ENCODE measurements at regions not wholly inside any gene's neighbourhood (a gene's known extent, or its start where the extent isn't known, plus 50 kb on each side); places are given as distances from the start of the nearest gene placed in this dataset.

- TF ChIP-seq CTCF (IDR thresholded peaks at IDR 0.05), result no peak
- no peak for DNase-seq (ENCODE audit: low spot score)
- ATAC-seq (ENCODE audit: low FRiP score), result no peak
Measured at GRCh38 chr2:151027151-151027550, 234.5 kb downstream of the RBM43 start.

GRCh38 chr2:151025816-151026215, 235.8 kb downstream of the RBM43 start:
- ATAC-seq (ENCODE audit: low FRiP score) (no peak), DNase-seq (ENCODE audit: low spot score) (no peak)
- TF ChIP-seq CTCF (IDR thresholded peaks at IDR 0.05), result no peak

GRCh38 chr2:151024696-151025251, 236.9 kb downstream of the RBM43 start:
- no peak for TF ChIP-seq CTCF (IDR thresholded peaks at IDR 0.05)
- ATAC-seq (ENCODE audit: low FRiP score), result no peak
- DNase-seq (ENCODE audit: low spot score), result no peak

GRCh38 chr2:151021747-151022452, 239.8 kb downstream of the RBM43 start:
- no peak for DNase-seq (ENCODE audit: low spot score)
- TF ChIP-seq CTCF (IDR thresholded peaks at IDR 0.05), result no peak
- no peak for ATAC-seq (ENCODE audit: low FRiP score)

GRCh38 chr2:151020411-151020810, 241.3 kb downstream of the RBM43 start:
- no peak for DNase-seq (ENCODE audit: low spot score)
- no peak for ATAC-seq (ENCODE audit: low FRiP score)
- no peak for TF ChIP-seq CTCF (IDR thresholded peaks at IDR 0.05)

- DNase-seq (ENCODE audit: low spot score), result no peak
- no peak for ATAC-seq (ENCODE audit: low FRiP score)
- TF ChIP-seq CTCF (IDR thresholded peaks at IDR 0.05), result no peak
Measured at GRCh38 chr2:151009437-151010175, 252.1 kb downstream of the RBM43 start.

All from omental fat pad (tissue), 3 donors.